GM18519 (cell line): ENCODE measurements at regions not wholly inside any gene's neighbourhood (a gene's known extent, or its start where the extent isn't known, plus 50 kb on each side); places are given as distances from the start of the nearest gene placed in this dataset.
"Not testable (repeated sequence)": the region's sequence is repeated elsewhere in the genome, so short reads cannot be mapped to it uniquely, and the experiment has no call there.

ENCODE experiments used
- ATAC-seq: cut with Tn5 transposase; IDR thresholded peaks from one replicate; pipeline ENCODE4 v1.9.1; 2021; ENCODE audit warnings: mild to moderate bottlenecking, moderate library complexity; ENCODE audit not compliant: unreplicated experiment, low FRiP score

DNA sequence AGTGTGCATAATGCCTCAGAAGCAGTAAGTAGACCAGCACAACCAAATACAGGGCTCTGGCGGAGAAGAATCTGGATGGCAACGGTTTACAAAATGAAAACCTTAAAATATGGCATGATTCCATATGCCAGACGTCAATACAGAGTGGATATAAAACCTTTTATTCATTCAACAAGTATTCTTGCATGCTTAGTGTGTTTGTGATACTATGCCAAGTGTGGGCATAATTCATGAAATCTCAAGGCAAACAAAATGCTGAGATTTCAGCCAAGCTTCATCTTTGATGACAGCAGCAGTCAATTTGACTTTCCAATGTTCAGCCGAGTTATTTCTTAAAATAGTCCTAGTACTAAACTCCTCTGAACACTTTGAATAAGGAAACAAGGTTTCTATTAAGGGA, 119.4 kb downstream of the CD24 start:
- no peak for ATAC-seq

DNA sequence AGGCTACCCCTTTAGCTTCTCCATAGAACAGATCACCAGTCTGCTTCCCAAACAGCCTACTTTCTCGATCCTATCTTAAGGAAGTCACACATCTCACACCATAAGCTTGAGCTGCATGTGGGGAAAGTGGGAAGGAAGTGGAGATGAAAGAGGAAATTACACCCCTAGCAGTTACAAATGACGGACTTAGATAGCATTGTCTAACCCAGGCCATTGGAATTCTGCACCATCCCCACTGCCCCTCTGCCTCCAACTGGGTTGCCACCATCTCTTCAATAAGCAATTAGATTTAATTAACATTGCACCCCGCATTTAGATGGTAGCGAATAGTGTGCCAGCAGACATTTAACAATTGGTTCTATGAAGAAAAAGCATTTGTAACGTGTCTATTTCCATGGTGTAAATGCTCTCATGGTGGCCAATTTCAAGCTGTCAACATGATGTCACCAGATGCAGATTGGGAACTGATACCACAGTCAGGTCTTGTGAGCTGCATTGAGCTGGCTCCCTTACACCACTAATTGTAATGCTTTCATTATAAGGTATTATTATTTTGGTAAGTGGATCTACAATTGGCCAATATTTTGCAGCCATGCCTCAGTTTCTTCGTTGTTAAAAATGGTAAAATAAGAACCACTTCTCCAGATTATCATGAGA, 124.7 kb downstream of the CD24 start:
- no peak for ATAC-seq

DNA sequence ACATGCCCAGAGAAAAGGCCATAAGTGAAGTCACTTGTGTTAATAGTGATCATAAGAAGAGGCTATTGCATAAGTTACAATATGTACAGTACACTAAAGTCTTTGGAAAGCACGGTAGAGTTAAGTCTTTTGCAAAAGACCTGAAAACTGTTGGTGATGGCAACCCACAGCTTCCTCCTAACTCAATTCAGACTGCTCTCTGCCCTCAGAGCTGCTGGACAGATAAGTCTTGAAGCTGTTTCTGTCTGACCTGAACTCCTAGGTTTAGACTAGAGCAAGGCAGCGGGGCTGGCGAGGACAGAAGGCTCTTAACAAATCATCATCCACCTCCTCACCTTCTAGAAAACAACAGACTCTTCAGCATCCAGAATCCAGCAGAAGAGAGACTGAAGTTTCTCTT, 125.4 kb downstream of the CD24 start:
- no peak for ATAC-seq

DNA sequence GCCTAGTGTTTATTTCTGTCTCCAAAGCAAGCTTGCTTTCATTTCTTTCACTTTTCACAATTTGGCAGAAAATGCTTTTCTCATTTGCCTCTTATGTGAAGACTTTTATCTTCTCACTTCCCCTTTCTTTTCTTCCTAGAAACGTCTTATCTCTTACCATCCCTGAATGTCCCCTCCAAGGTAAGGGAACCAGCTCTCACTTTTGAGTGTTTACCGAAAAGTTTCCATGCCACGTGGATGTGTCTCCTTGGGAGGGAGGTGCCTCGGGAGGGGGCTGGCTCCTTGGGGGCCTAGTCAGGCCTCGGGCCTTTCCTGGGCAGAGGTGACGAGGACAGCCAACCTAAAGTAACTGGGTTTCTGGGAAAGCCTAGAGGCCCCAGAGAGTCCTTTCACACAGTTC, 127.4 kb downstream of the CD24 start:
- no peak for ATAC-seq

DNA sequence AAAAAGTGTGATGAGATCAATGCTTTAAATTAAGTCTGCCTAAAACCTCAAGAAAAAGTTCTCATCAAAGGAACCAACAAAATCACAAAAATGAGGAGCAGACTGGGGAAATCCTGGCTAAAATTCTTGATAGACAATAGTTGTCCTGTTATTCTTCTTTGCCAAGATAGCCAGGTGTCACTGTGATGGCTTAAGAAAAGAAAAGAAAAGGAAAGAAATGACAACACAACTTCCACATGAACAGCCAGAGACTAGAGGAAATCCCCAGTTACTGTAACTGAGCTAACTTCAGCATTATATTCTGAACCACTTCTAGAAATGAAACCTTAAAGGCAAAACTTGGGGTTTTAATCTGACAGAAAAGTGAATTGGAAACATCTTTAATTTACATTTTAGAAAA, 129.6 kb downstream of the CD24 start:
- ATAC-seq, result peak; percentile 60

- no peak for ATAC-seq
These were observed 141.6 kb downstream of the CD24 start for GRCh38 chr6:106832766-106833510.

DNA sequence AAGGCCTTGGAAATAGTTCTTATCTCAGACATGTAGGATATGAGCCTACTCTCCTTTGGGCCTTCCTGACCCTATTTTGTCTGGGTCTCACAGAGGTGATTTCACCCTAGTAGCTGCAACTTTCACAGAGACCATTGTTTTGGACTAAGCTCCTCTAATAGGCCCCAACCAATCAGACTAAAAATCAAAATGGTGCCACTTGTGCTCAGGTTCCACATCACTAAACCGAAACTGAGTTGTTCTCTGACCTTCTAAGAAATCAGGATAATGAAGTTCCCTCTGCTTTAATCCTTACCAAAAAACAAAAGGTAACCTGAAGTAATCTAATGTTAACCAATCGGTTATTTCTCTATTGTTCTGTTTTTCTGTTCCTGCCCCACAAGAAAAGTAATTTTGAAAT, 143.6 kb downstream of the CD24 start:
- ATAC-seq, result no peak

DNA sequence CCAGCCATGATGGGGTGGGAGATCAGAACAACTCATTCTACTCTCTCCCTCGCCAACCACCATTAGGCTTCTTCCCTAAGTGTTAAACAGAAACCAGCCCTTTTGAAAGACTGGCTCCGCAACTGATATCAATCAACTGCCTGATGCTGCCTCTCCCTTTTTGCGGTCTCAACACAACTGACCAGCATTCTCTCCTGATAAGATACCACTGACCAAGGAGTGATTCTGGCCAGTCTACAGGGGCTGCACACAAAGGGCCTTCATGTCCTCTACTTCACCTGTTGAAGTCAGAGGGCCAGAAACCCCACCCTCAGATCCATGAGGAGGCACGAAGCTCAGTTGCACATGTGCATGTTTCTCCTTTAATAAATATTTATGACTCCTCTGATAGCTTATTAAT, 145.1 kb downstream of the CD24 start:
- ATAC-seq, result no peak

DNA sequence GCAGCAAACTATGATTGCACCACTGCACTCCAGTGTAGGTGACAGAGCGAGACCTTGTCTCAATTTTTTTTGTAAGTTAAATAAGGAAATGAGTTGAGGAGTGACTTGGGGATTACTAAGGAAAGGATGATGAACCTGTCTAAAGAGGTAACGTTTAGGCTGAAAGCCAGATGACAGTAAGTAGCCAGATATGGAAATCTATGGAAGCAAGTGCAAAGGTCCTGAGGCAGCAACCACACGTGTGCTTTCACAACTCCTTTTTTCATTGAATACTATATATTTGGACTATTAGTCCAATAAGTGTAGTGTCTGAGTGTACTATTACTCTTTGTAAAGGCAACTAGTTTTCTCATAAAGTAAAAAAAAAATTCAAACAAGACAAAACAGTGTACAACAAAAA, 147.4 kb downstream of the CD24 start:
- no peak for ATAC-seq

DNA sequence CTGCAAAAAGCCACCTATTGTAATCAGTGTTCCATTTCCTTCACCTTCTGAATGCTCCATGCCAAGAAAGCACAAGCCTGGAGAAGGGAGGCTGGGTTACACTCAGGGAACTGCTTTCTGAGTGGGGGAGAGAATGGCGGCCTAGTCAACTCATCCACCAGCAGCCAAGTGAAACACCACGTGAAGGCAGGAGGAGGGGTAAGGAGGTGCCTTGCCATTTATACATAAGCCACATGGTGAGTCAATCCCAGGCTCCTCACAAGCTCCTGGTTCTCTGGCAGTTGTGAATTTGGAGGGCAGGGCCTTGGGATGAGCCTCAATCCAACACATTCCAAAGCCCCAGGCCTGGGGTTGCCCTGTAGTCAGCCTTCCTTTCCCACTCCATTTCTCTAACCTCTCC, 149.4 kb downstream of the CD24 start:
- no peak for ATAC-seq

DNA sequence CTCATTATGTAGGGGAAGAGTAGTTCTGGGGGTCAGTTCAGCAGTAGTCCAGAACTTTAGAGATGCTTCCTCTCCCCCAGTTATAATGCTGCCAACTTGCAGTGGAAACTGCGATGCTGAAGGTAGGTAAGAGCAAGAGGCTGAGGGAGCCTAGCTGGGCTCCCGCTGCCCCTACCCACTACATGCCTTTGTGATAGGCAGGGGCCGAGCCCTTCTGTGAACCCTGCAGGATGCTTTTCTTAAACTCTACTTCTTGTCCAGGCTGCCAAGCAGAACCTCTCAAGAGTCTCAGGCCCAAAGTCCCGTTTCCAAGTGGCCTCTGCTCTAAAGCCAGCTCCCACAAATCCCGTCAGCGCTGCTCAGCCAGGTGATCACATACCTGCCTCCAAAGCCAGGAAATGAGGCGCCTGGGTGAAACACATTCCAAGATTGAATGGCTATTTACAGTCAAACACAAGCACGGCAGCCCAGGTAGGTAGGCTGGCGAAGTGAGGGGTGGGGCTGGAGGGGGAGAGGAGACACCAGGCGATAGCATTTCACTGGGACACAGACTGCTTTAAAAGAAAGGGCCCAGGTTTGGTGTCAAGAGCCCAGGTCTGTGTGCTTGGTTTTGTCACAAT, 150.7 kb downstream of the CD24 start:
- ATAC-seq, result no peak

DNA sequence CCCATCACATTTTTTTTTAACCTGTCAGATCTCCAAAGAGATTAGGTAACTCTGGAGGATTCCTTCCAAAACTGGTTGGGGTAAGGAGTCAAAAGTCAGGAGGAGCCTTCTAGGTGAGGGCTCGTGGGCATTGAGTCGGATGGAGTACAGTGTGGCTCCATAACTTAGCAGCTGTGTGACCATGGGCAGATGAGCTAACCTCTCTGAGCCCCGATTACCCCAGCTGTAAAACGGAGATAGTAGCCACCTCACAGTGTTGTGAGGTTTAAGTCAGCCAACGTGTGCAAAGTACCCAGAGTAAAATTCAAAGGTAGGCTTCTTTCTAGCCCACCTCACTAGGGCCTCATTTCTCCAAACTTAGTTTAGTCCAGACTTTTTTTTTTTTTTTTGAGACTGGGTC, 151.5 kb downstream of the CD24 start:
- no peak for ATAC-seq

DNA sequence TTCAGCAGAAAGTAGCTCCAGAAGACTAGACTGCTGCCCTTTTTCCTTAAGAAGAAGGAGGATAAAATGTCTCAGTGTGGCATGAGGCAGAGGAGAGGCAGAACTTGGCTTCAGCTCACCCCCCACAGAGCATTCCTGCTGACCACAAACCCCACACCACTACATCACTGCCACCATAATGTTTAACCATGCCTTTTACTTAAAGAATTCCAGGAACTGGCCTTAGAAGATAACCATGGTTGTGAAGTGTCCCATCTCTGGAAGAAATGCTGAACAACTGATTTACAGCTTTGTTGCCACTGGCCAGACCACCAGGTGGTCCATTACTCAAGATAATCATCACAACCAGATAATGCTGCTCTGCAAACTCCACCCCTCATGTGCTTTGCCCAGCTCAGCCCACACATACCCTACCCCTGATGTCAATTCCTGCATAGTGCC, 154.1 kb downstream of the CD24 start:
- ATAC-seq, result no peak

GRCh38 chr6:106811088-106811686, 163.3 kb downstream of the CD24 start:
- no peak for ATAC-seq

DNA sequence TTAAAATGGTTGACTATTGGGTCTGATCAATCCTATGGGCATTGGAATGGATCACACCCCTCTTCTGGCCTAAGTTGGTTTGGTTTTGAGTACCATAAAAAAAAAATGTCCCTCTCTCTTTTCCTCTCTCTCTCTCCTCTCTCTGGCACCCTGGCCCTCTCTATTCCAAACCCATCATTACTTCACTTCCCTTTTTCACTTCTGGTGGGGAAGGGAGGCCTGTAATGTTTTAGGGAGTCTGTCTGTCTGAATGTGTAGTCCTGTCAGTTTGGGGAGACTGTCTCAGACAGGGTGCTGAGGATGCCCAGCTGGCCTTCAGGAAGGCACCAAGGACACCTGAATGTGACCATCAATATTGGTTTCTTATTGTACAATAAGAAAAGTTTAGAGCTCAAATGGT, 165.8 kb downstream of the CD24 start:
- ATAC-seq, result no peak

- no peak for ATAC-seq
These were observed 166.4 kb downstream of the CD24 start for GRCh38 chr6:106807947-106808611.

GRCh38 chr6:106806253-106806652, 168.3 kb downstream of the CD24 start:
- ATAC-seq, result not testable (repeated sequence)

DNA sequence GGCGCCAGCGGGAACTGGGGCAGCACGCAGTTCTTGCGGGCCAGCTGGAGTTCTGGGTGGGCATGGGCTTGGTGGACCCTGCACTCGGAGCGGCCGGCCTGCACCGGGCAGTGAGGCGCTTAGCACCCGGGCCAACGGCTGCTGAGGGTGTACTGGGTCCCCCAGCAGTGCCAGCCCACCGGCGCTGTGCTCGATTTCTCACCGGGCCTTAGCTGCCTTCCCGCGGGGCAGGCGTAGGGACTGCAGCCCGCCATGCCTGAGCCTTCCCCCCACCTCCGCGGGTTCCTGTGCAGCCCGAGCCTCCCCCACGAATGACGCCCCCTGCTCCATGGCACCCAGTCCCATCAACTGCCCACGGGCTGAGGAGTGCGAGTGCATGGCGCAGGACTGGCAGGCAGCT, 168.8 kb downstream of the CD24 start:
- ATAC-seq, result no peak

DNA sequence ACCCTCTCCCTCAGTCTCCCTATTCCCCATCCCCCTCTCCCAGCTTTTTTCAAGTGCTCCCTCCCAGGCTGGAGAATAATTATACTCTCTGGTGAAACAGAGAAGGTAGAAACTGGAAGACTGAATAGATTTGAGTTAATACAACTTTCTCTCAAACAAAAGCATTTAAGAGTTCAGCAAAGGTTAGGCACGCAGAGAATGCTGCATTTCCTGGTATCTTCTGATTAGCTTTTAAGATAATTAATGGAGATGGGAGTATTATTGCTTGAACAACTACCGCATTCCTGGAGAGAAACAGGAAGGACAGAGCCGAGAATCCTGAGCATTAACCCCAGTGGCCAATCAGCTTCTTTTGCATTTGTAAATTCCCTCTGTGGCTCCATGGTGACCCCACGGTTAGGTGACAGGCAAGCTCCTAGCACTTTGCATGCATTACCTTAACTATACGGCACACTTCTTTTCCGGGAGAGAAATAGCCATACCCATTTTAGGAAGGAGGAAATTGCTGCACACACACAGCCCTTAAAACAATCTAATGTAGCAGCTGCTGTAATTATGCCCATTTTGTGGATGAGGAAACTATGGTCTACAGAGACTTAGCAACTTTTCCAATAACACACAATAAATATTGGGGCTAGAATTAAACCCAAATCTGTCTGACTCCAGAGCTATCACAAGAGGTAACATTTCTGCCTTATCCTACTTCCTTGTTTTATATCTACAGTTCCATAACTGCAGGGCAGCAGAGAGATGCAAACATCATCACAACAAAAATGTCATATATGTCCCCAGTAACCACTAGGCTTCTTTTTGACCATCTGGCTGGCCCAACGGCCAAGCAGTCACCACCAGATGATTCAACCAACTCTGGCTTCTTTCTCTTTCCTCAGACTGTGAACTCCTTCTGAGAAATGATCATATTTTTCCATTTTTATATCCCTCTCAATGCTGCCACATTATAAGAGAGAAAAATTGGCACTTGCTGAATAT, 169.9 kb downstream of the CD24 start:
- ATAC-seq, result no peak

GRCh38 chr6:106803188-106803587, 171.3 kb downstream of the CD24 start:
- ATAC-seq, result no peak
